Upper lobe of right lung (tissue), 1 donor: ENCODE measurements at regions not wholly inside any gene's neighbourhood (a gene's known extent, or its start where the extent isn't known, plus 50 kb on each side); places are given as distances from the start of the nearest gene placed in this dataset.

ENCODE experiments used
- ATAC-seq: fragments of 200-7000 bp; cut with Tn5 transposase; one replicate; pipeline ENCODE4 v1.9.1; 2020; ENCODE audit warnings: mild to moderate bottlenecking, moderate library complexity
- DNase-seq: peaks from one replicate; pipeline ENCODE4 v3.0.0-alpha.2; 2020
- H3K27ac ChIP-seq: fragments of 200-600 bp; one replicate; pipeline ENCODE4 v1.8.0; 2022
- H3K27me3 ChIP-seq: fragments of 200-600 bp; one replicate; pipeline ENCODE4 v1.8.0; 2022; ENCODE audit warnings: mild to moderate bottlenecking
- H3K36me3 ChIP-seq: fragments of 200-600 bp; one replicate; pipeline ENCODE4 v1.8.0; 2022
- H3K4me1 ChIP-seq: fragments of 200-600 bp; one replicate; pipeline ENCODE4 v1.8.0; 2022
- H3K4me3 ChIP-seq: fragments of 200-600 bp; one replicate; pipeline ENCODE4 v1.8.0; 2022; ENCODE audit warnings: mild to moderate bottlenecking
- H3K9me3 ChIP-seq: fragments of 200-600 bp; one replicate; pipeline ENCODE4 v1.8.0; 2022
- CTCF ChIP-seq: fragments of 200-600 bp; IDR thresholded peaks from one replicate; pipeline ENCODE4 v1.8.0; 2022; ENCODE audit warnings: antibody characterized with exemption
- intact Hi-C: fragments of 100-400 bp; cut with DNase I; formaldehyde crosslinking; loops from one replicate; pipeline ENCODE4 v1.11.0; 2022
- donor health status: DM: no; HTN: yes; CAD: no; lungs with severe emphysema.

GRCh38 chr11:80635178-80635577, 1194.3 kb upstream of the TENM4 start:
- ATAC-seq (no peak), DNase-seq (no peak)
- Histone ChIP-seq H3K4me3 (no peak overlapping the region), H3K9me3 (no peaks in the 10 kb centered on the region), H3K36me3 (no peaks in the 10 kb centered on the region), H3K4me1 (no peaks in the 10 kb centered on the region), H3K27ac (no peak overlapping the region), H3K27me3 (no peaks in the 10 kb centered on the region)
- intact Hi-C loops, result no loop called here
- TF ChIP-seq CTCF, result no peak

GRCh38 chr11:80632691-80633090, 1191.9 kb upstream of the TENM4 start:
- Histone ChIP-seq H3K4me3 (no peak overlapping the region), H3K27me3 (no peaks in the 10 kb centered on the region), H3K27ac (no peak overlapping the region), H3K9me3 (no peaks in the 10 kb centered on the region), H3K4me1 (no peaks in the 10 kb centered on the region), H3K36me3 (no peaks in the 10 kb centered on the region)
- TF ChIP-seq CTCF, result no peak
- no peak for DNase-seq
- ATAC-seq, result no peak
- intact Hi-C loops, result no loop called here

GRCh38 chr11:80632156-80632555, 1191.3 kb upstream of the TENM4 start:
- intact Hi-C loops, result no loop called here
- Histone ChIP-seq H3K27ac (no peak overlapping the region), H3K4me1 (no peaks in the 10 kb centered on the region), H3K9me3 (no peaks in the 10 kb centered on the region), H3K36me3 (no peaks in the 10 kb centered on the region), H3K4me3 (no peak overlapping the region), H3K27me3 (no peaks in the 10 kb centered on the region)
- no peak for TF ChIP-seq CTCF
- ATAC-seq (no peak), DNase-seq (no peak)

GRCh38 chr11:80629466-80629865, 1188.6 kb upstream of the TENM4 start:
- no peak overlapping the region for H3K27ac ChIP-seq
- no peaks in the 10 kb centered on the region for H3K9me3 ChIP-seq
- intact Hi-C loops, result no loop called here
- no peak for DNase-seq
- no peak for TF ChIP-seq CTCF
- no peak for ATAC-seq
- H3K27me3 ChIP-seq, result no peaks in the 10 kb centered on the region
- H3K4me3 ChIP-seq, result no peak overlapping the region
- H3K36me3 ChIP-seq, result no peaks in the 10 kb centered on the region
- no peaks in the 10 kb centered on the region for H3K4me1 ChIP-seq

GRCh38 chr11:80627364-80627763, 1186.5 kb upstream of the TENM4 start:
- Histone ChIP-seq H3K36me3 (no peaks in the 10 kb centered on the region), H3K9me3 (no peaks in the 10 kb centered on the region), H3K27me3 (no peaks in the 10 kb centered on the region), H3K4me1 (no peaks in the 10 kb centered on the region), H3K4me3 (no peak overlapping the region), H3K27ac (no peak overlapping the region)
- ATAC-seq (no peak), DNase-seq (no peak)
- no peak for TF ChIP-seq CTCF
- intact Hi-C loops, result no loop called here

GRCh38 chr11:80626721-80627120, 1185.9 kb upstream of the TENM4 start:
- Histone ChIP-seq H3K27ac (no peak overlapping the region), H3K9me3 (no peaks in the 10 kb centered on the region), H3K27me3 (no peaks in the 10 kb centered on the region), H3K36me3 (no peaks in the 10 kb centered on the region), H3K4me1 (no peaks in the 10 kb centered on the region), H3K4me3 (no peak overlapping the region)
- TF ChIP-seq CTCF, result no peak
- intact Hi-C loops, result no loop called here
- no peak for DNase-seq
- ATAC-seq, result no peak
